HEK293 (cell line): ENCODE measurements at regions not wholly inside any gene's neighbourhood (a gene's known extent, or its start where the extent isn't known, plus 50 kb on each side); places are given as distances from the start of the nearest gene placed in this dataset.

ENCODE experiments used
- CTCF ChIA-PET: fragments of 350-600 bp; formaldehyde crosslinking; extraction: SDS; loops from one replicate; lab custom pipeline; 2021; ENCODE audit warnings: antibody characterized with exemption; lab: Yijun Ruan, JAX
- POLR2A ChIA-PET: fragments of 300-600 bp; formaldehyde crosslinking; extraction: SDS; loops from one replicate; lab custom pipeline; 2020; ENCODE audit warnings: antibody characterized with exemption, inconsistent platforms; lab: Yijun Ruan, JAX
- H3K27ac ChIP-seq: fragments of 200-500 bp; sonication (Bioruptor generic); 2 replicates; pipeline ENCODE4 v1.5.1; 2014; ENCODE audit warnings: low read depth, low read length, control low read depth, inconsistent platforms; ENCODE audit errors: extremely low read depth
- H3K36me3 ChIP-seq, 2 experiments: fragments of 200-500 bp in 1 of 2; sonication (Bioruptor generic) in 1 of 2; 1 replicate in 1 of 2; 2 replicates in 1 of 2; pipeline ENCODE4 v1.5.1; 2014 to 2017; ENCODE audit warnings: inconsistent platforms in 2 of 2, low read length in 2 of 2; ENCODE audit not compliant: control insufficient read depth in 2 of 2, insufficient read depth in 1 of 2
- H3K4me1 ChIP-seq: fragments of 200-500 bp; sonication (Bioruptor generic); 2 replicates; pipeline ENCODE4 v1.5.1; 2014; ENCODE audit warnings: mild to moderate bottlenecking, low read length, inconsistent platforms; ENCODE audit not compliant: control insufficient read depth, insufficient read depth
- H3K4me3 ChIP-seq: 2 replicates; pipeline ENCODE4 v1.5.1; 2011; ENCODE audit warnings: low read depth, mild to moderate bottlenecking, control low read depth, low read length, moderate library complexity
- H3K9me3 ChIP-seq: fragments of 200-500 bp; sonication (Bioruptor generic); 2 replicates; pipeline ENCODE4 v1.5.1; 2014; ENCODE audit warnings: low read depth, low read length, inconsistent platforms; ENCODE audit not compliant: control insufficient read depth, insufficient read depth
- BCL6B ChIP-seq: fragments of 450-650 bp; formaldehyde crosslinking; IDR thresholded peaks from 2 replicates; pipeline ENCODE4 v1.5.1; 2017; ENCODE audit warnings: missing biosample characterization, missing genetic modification characterization
- HOXA7 ChIP-seq: sonication (generic); formaldehyde crosslinking; IDR thresholded peaks from 2 replicates; pipeline ENCODE4 v1.8.1; 2022; ENCODE audit warnings: missing genetic modification reagents, borderline replicate concordance
- OSR2 ChIP-seq: fragments of 450-650 bp; formaldehyde crosslinking; IDR thresholded peaks from 2 replicates; pipeline ENCODE4 v1.5.1; 2016; ENCODE audit warnings: missing biosample characterization, missing genetic modification characterization
- PBX3 ChIP-seq: sonication (generic); formaldehyde crosslinking; IDR thresholded peaks from 2 replicates; pipeline ENCODE4 v1.8.1; 2022; ENCODE audit warnings: mild to moderate bottlenecking, moderate library complexity, missing genetic modification reagents
- PRDM6 ChIP-seq: fragments of 450-650 bp; formaldehyde crosslinking; IDR thresholded peaks from 2 replicates; pipeline ENCODE4 v1.5.1; 2017; ENCODE audit warnings: missing biosample characterization, missing genetic modification characterization
- REST ChIP-seq: fragments of 450-650 bp; formaldehyde crosslinking; IDR thresholded peaks from 2 replicates; pipeline ENCODE4 v1.5.1; 2016; ENCODE audit warnings: missing biosample characterization, missing genetic modification characterization
- SCRT2 ChIP-seq: fragments of 450-650 bp; formaldehyde crosslinking; IDR thresholded peaks from 2 replicates; pipeline ENCODE4 v1.5.1; 2016; ENCODE audit warnings: missing biosample characterization, missing genetic modification characterization
- ZBTB26 ChIP-seq: fragments of 450-650 bp; formaldehyde crosslinking; optimal IDR thresholded peaks from 2 replicates; pipeline ENCODE3; 2016; ENCODE audit warnings: missing biosample characterization, mild to moderate bottlenecking, missing genetic modification characterization
- ZBTB48 ChIP-seq: fragments of 450-650 bp; formaldehyde crosslinking; IDR thresholded peaks from 2 replicates; pipeline ENCODE4 v1.5.1; 2016; ENCODE audit warnings: missing biosample characterization, missing genetic modification characterization
- ZBTB7A ChIP-seq: fragments of 450-650 bp; formaldehyde crosslinking; IDR thresholded peaks from 2 replicates; pipeline ENCODE4 v1.5.1; 2016; ENCODE audit warnings: low read depth, missing biosample characterization, missing genetic modification characterization
- ZFP69B ChIP-seq: fragments of 450-650 bp; formaldehyde crosslinking; IDR thresholded peaks from 2 replicates; pipeline ENCODE4 v1.5.1; 2016; ENCODE audit warnings: missing biosample characterization, missing genetic modification characterization
- ZNF112 ChIP-seq: fragments of 450-650 bp; formaldehyde crosslinking; IDR thresholded peaks from 2 replicates; pipeline ENCODE4 v1.5.0; 2017; ENCODE audit warnings: missing biosample characterization, missing genetic modification characterization
- ZNF174 ChIP-seq: fragments of 450-650 bp; formaldehyde crosslinking; IDR thresholded peaks from 2 replicates; pipeline ENCODE4 v1.5.0; 2017; ENCODE audit warnings: missing biosample characterization, mild to moderate bottlenecking, missing genetic modification characterization
- ZNF292 ChIP-seq: fragments of 450-650 bp; formaldehyde crosslinking; IDR thresholded peaks from 2 replicates; pipeline ENCODE4 v1.5.1; 2016; ENCODE audit warnings: low read depth, missing biosample characterization, missing genetic modification characterization, borderline replicate concordance
- ZNF335 ChIP-seq: fragments of 450-650 bp; formaldehyde crosslinking; conservative IDR thresholded peaks from 2 replicates; pipeline ENCODE4 v1.5.1; 2016; ENCODE audit warnings: missing biosample characterization, missing genetic modification characterization
- ZNF426 ChIP-seq: fragments of 450-650 bp; formaldehyde crosslinking; IDR thresholded peaks from 2 replicates; pipeline ENCODE4 v1.5.1; 2017; ENCODE audit warnings: missing biosample characterization, missing genetic modification characterization, mild to moderate bottlenecking, inconsistent platforms, moderate library complexity
- ZNF48 ChIP-seq: fragments of 450-650 bp; formaldehyde crosslinking; IDR thresholded peaks from 2 replicates; pipeline ENCODE4 v1.5.1; 2016; ENCODE audit warnings: missing biosample characterization, missing genetic modification characterization
- ZNF600 ChIP-seq: fragments of 450-650 bp; formaldehyde crosslinking; IDR thresholded peaks from 2 replicates; pipeline ENCODE4 v1.5.1; 2016; ENCODE audit warnings: missing biosample characterization, missing genetic modification characterization
- ZNF610 ChIP-seq: fragments of 450-650 bp; formaldehyde crosslinking; IDR thresholded peaks from 2 replicates; pipeline ENCODE4 v1.5.1; 2016; ENCODE audit warnings: missing biosample characterization, missing genetic modification characterization, borderline replicate concordance
- ZNF621 ChIP-seq: fragments of 450-650 bp; formaldehyde crosslinking; IDR thresholded peaks from 2 replicates; pipeline ENCODE4 v1.5.1; 2017; ENCODE audit warnings: missing biosample characterization, missing genetic modification characterization
- ZNF658 ChIP-seq: fragments of 450-650 bp; formaldehyde crosslinking; IDR thresholded peaks from 2 replicates; pipeline ENCODE4; 2016; ENCODE audit warnings: missing biosample characterization, missing genetic modification characterization
- ZNF660 ChIP-seq: fragments of 450-650 bp; IDR thresholded peaks from 2 replicates; pipeline ENCODE4 v1.5.1; 2018; ENCODE audit warnings: missing biosample characterization, mild to moderate bottlenecking, missing genetic modification characterization
- ZNF677 ChIP-seq: fragments of 450-650 bp; IDR thresholded peaks from 2 replicates; pipeline ENCODE4 v1.5.0; 2018; ENCODE audit warnings: missing biosample characterization, mild to moderate bottlenecking, missing genetic modification characterization, moderate library complexity
- ZNF747 ChIP-seq: fragments of 450-650 bp; formaldehyde crosslinking; IDR thresholded peaks from 2 replicates; pipeline ENCODE4 v1.5.1; 2016; ENCODE audit warnings: missing biosample characterization, missing genetic modification characterization
- ZNF785 ChIP-seq: fragments of 450-650 bp; formaldehyde crosslinking; IDR thresholded peaks from 2 replicates; pipeline ENCODE4 v1.5.1; 2016; ENCODE audit warnings: missing biosample characterization, missing genetic modification characterization
- ZXDB ChIP-seq: fragments of 450-650 bp; formaldehyde crosslinking; IDR thresholded peaks from 2 replicates; pipeline ENCODE4 v1.5.1; 2016; ENCODE audit warnings: missing biosample characterization, missing genetic modification characterization

- TF ChIP-seq ZBTB7A (tag by site-specific recombination), result no peak
- TF ChIP-seq ZNF658 (tag by site-specific recombination), result no peak
- no peak for TF ChIP-seq ZNF292 (tag by site-specific recombination)
- no peak for TF ChIP-seq HOXA7 (CRISPR knock-in tag)
These were observed 140.4 kb upstream of the ATP2B2 start (continued) for GRCh38 chr3:10645800-10646199.

- no peak overlapping the region for H3K27ac ChIP-seq
- H3K4me1 ChIP-seq, result no peaks in the 10 kb centered on the region
- H3K36me3 ChIP-seq, result no peaks in the 10 kb centered on the region
- CTCF ChIA-PET, result no interaction called here
- no peak overlapping the region for H3K4me3 ChIP-seq
- TF ChIP-seq ZNF660 (tag by site-specific recombination), result no peak
- no peak for TF ChIP-seq ZBTB26 (tag by site-specific recombination)
- TF ChIP-seq ZFP69B, result no peak
- TF ChIP-seq ZNF112 (tag by site-specific recombination), result no peak
- no peak for TF ChIP-seq ZNF335 (tag by site-specific recombination)
- TF ChIP-seq OSR2 (tag by site-specific recombination), result no peak
- TF ChIP-seq ZXDB (tag by site-specific recombination), result no peak
- TF ChIP-seq ZNF174 (tag by site-specific recombination), result no peak
- no peak for TF ChIP-seq PRDM6 (tag by site-specific recombination)
- TF ChIP-seq ZNF785 (tag by site-specific recombination), result no peak
- TF ChIP-seq ZNF677 (tag by site-specific recombination), result no peak
- TF ChIP-seq ZBTB48 (tag by site-specific recombination), result no peak
- TF ChIP-seq ZNF48 (tag by site-specific recombination), result no peak
- no peak for TF ChIP-seq ZNF621
- TF ChIP-seq ZNF600 (tag by site-specific recombination), result no peak
- POLR2A ChIA-PET, result no interaction called here
- no peaks in the 10 kb centered on the region for H3K9me3 ChIP-seq
These were observed 141.3 kb upstream of the ATP2B2 start for GRCh38 chr3:10646531-10647335.

- Histone ChIP-seq H3K4me1 (no peaks in the 10 kb centered on the region), H3K9me3 (no peaks in the 10 kb centered on the region), H3K27ac (no peak overlapping the region), H3K36me3 (no peaks in the 10 kb centered on the region), H3K4me3 (no peak overlapping the region)
- ChIA-PET POLR2A (no interaction called here), CTCF (no interaction called here)
- TF ChIP-seq SCRT2 (tag by site-specific recombination) (no peak), PBX3 (CRISPR knock-in tag) (no peak), ZNF610 (tag by site-specific recombination) (no peak), ZNF747 (no peak), BCL6B (tag by site-specific recombination) (no peak), ZNF426 (tag by site-specific recombination) (no peak), REST (tag by site-specific recombination) (no peak)
These were observed 142.0 kb upstream of the ATP2B2 start for GRCh38 chr3:10647376-10647775.
